GOT3 (cell line): ENCODE measurements at regions not wholly inside any gene's neighbourhood (a gene's known extent, or its start where the extent isn't known, plus 50 kb on each side); places are given as distances from the start of the nearest gene placed in this dataset.
"Not testable (repeated sequence)": the region's sequence is repeated elsewhere in the genome, so short reads cannot be mapped to it uniquely, and the experiment has no call there.

Source experiments
- DNase-seq: peaks from one replicate; lab custom pipeline; 2025; ENCODE audit warnings: mixed read lengths; lab: John Stamatoyannopoulos, UW

GRCh38 chr3:125916376-125916978 is 52.5 kb upstream of the ROPN1B start:
- peak; percentile 99 for DNase-seq

GRCh38 chr3:125917020-125917549 is 51.9 kb upstream of the ROPN1B start:
- not testable (repeated sequence) for DNase-seq

- not testable (repeated sequence) for DNase-seq
Measured at GRCh38 chr3:125918024-125918423, 51.0 kb upstream of the ROPN1B start.

- not testable (repeated sequence) for DNase-seq
Measured at GRCh38 chr3:125918451-125918850, 50.5 kb upstream of the ROPN1B start.

GRCh38 chr3:125918866-125919265 is 50.1 kb upstream of the ROPN1B start:
- DNase-seq, result not testable (repeated sequence)
